NCI-H69 (cell line): ENCODE measurements at regions not wholly inside any gene's neighbourhood (a gene's known extent, or its start where the extent isn't known, plus 50 kb on each side); places are given as distances from the start of the nearest gene placed in this dataset.

Experiments used
- DNase-seq: peaks from one replicate; lab custom pipeline; 2025; lab: John Stamatoyannopoulos, UW

DNA sequence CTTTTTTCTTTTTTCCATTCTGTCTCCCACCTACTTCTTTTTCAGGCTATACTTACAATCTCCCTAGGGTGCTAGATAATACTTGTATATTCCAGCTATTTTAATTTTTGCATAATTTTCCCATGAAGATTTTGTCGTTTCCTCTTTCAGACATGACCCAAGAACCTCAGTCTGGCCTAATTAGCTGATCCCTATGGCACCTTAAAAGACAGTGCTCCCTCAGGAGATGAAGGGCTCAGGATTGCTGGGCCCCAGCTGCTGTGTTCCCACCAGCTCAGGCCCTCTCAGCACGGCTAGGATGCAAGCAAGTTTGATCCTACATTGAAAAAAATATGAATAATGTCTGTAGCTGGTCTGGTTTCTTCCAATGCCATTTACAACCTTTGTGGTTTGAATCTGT is 55.0 kb upstream of the RGS5 start:
- no peak for DNase-seq

DNA sequence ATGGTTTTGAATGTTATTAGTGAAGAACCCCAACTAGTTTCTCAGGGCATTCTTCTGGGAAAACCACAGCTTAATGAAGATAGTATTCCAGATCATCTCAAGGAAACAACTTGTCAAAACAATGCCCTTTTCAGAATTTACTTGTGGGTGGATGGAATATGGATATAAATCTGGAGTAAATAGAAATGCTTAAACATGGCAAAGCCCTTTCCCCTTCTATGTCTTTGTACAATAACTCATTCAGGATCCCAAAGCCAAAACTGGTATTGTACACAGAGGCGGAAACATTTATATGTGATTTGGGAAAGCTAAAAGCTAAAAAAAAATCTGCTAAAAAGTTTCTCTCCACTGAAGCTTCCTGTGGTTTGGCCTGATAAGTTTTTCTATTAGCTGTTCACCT is 55.5 kb upstream of the RGS5 start:
- DNase-seq, result no peak

DNA sequence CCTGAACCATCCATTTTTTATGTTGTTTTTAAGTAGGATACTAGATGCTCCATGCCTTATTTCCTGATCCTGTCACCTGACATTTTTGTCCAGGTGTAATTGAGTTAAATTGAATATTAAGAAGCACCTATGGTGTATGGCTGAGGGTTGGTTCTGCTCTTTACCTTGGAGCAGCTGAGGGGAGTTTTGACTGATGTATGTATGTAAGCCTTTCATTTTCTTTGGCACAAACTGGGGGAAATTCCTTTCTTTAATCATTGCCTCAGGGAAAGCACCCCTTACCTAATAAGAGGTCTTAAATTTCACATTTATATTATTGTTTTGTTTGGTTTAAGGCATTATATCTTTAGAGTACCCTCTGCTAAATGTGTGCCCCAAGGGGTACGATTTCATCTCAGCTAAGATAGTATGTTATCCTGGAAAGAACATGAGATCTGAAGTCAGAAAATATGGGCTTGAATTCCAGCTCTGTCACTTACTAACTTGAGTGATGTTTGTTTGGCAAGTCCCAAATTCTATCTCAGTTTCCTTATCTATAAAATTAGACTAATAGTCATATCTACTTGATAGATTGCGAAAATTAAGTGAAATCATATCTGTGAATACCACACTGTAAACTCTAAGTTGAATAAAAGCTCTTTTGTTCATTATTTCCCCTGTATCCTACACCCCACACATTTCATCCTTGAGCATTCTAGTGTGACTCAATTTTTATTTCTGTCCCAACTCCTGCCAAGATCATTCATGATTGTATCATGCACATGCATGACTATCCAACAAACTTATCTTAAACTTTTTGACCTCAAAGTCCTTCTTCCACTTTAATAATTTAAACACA is 57.7 kb upstream of the NUF2 start:
- peak; percentile 11 for DNase-seq

DNA sequence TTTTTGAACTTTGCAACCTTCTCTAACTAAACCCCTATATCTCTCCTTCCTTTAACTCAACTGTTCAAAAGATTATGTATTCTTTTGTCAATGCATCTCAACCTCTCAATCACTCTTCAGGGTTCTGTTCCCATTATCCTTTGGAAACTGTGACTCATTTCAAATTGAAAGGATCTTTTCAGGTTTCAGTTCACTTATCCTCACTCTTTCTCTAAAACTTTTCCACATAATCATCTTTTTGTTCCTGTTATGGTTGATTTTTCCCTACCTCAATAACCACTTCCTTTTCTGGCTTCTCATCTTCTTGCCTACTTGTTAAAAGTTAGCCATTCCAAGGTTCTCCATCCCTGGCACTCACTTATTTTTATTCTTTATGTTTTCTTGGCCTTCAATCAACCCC is 56.2 kb upstream of the NUF2 start:
- no peak for DNase-seq

DNA sequence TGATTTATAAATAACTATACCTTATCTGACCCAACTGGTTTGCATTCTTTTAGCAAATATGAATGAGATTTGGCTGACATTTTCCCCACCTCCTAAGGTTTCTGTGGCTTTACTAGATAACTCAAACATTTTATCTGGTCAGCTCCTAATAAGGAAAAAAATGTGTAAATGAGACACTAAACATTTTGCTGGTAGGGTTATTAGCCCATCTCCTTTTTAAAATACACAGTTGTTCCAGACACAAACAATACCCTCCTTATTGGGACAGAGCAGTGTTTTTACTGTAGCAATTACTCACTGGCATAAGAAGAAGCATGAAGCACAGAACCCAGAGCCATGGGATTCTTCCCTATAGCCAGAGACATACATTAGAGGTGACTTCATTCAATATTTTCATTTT is 53.8 kb upstream of the NUF2 start:
- DNase-seq, result no peak

DNA sequence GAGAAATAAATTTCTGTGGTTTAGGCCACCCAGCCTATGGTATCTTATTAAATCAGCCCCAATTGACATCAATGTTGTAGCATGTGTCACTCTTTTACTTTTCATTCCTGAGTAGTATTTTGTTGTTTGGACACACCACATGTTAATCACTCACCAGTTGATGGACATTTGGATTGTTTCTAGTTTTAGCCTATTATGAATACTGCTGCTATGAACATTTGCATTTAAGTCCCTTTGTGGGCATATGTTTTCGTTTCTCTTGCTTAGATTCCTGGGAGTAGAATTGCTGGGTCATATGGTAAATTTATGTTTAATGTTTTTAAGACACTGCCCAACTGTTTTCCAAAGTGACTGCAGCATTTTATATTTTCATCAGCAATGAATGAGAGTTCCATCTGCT is 50.2 kb upstream of the NUF2 start:
- no peak for DNase-seq
